DND-41 (cell line): ENCODE measurements at regions not wholly inside any gene's neighbourhood (a gene's known extent, or its start where the extent isn't known, plus 50 kb on each side); places are given as distances from the start of the nearest gene placed in this dataset.

Experiments used
- ATAC-seq: fragments of 200-7000 bp; cut with Tn5 transposase; 3 replicates; pipeline ENCODE4 v1.9.1; 2021; ENCODE audit warnings: low read depth; ENCODE audit not compliant: insufficient read depth
- DNase-seq: peaks from one replicate; pipeline ENCODE4 v3.0.0-alpha.2; 2020
- H2AFZ ChIP-seq: 2 replicates; pipeline ENCODE4 v1.6.0; 2012; ENCODE audit warnings: low read depth, low read length
- H3K27ac ChIP-seq: 2 replicates; pipeline ENCODE4 v1.5.1; 2012; ENCODE audit warnings: low read length, inconsistent platforms
- H3K27me3 ChIP-seq: fragments of 200-600 bp; sonication (generic); 2 replicates; pipeline ENCODE4 v1.6.0; 2012; ENCODE audit warnings: low read length, mild to moderate bottlenecking, inconsistent platforms; ENCODE audit not compliant: insufficient read depth, poor library complexity
- H3K36me3 ChIP-seq: 2 replicates; pipeline ENCODE4 v1.5.1; 2012; ENCODE audit warnings: low read length, inconsistent platforms; ENCODE audit not compliant: insufficient read depth
- H3K4me1 ChIP-seq: 2 replicates; pipeline ENCODE4 v1.5.1; 2012; ENCODE audit warnings: mild to moderate bottlenecking, low read length; ENCODE audit not compliant: insufficient read depth
- H3K4me2 ChIP-seq: 2 replicates; pipeline ENCODE4 v1.6.0; 2012; ENCODE audit warnings: mild to moderate bottlenecking, moderate library complexity, low read length, inconsistent platforms; ENCODE audit not compliant: insufficient read depth
- H3K4me3 ChIP-seq, 2 experiments: fragments of 200-600 bp in 1 of 2; shearing (Covaris generic) in 1 of 2; 2 replicates each; pipeline ENCODE4 v1.5.1; 2012 to 2016; ENCODE audit warnings: inconsistent platforms in 2 of 2, low read length in 2 of 2, mild to moderate bottlenecking in 2 of 2, low read depth in 1 of 2, moderate library complexity in 1 of 2
- H3K79me2 ChIP-seq: 2 replicates; pipeline ENCODE4 v1.6.0; 2012; ENCODE audit warnings: low read length, inconsistent platforms; ENCODE audit not compliant: insufficient read depth
- H3K9ac ChIP-seq: 2 replicates; pipeline ENCODE4 v1.6.0; 2012; ENCODE audit warnings: low read depth, mild to moderate bottlenecking, inconsistent platforms, low read length, moderate library complexity
- H3K9me3 ChIP-seq: 2 replicates; pipeline ENCODE4 v1.5.1; 2012; ENCODE audit warnings: low read length, moderate library complexity, mild to moderate bottlenecking, inconsistent platforms; ENCODE audit not compliant: insufficient read depth, severe bottlenecking
- H4K20me1 ChIP-seq: 2 replicates; pipeline ENCODE4 v1.6.0; 2012; ENCODE audit warnings: low read length; ENCODE audit not compliant: insufficient read depth
- CTCF ChIP-seq: IDR thresholded peaks from 2 replicates; pipeline ENCODE4 v1.5.1; 2012; ENCODE audit warnings: borderline replicate concordance, low read length, moderate library complexity, mild to moderate bottlenecking; ENCODE audit not compliant: poor library complexity, severe bottlenecking; ENCODE audit errors: extremely low read depth
- EZH2 ChIP-seq: IDR thresholded peaks from 3 replicates; pipeline ENCODE4 v1.6.1; 2012; ENCODE audit warnings: borderline replicate concordance, low read depth, mild to moderate bottlenecking, moderate library complexity, low read length, inconsistent platforms; ENCODE audit not compliant: severe bottlenecking

GRCh38 chr7:114087653-114088469 is 169.1 kb upstream of the PPP1R3A start:
- H3K27ac ChIP-seq: no peak overlapping the region
- H3K4me2 ChIP-seq: no peak overlapping the region

GRCh38 chr7:114086914-114087652 is 168.3 kb upstream of the PPP1R3A start:
- DNase-seq (no peak), ATAC-seq (no peak)
- Histone ChIP-seq H3K9ac (no peak overlapping the region), H3K27me3 (no peaks in the 10 kb centered on the region), H3K4me1 (peaks cover 2% of the 10 kb centered on the region; the same call in 1 of the 2 replicates), H2AFZ (no peak overlapping the region), H3K4me3 (no peak overlapping the region), H3K36me3 (no peaks in the 10 kb centered on the region), H3K4me2 (no peak overlapping the region), H4K20me1 (no peaks in the 10 kb centered on the region), H3K9me3 (no peaks in the 10 kb centered on the region), H3K27ac (no peak overlapping the region), H3K79me2 (no peaks in the 10 kb centered on the region)
- TF ChIP-seq CTCF: no peak
- no peak for TF ChIP-seq EZH2

More at GRCh38 chr7:114087653-114088469, 169.1 kb upstream of the PPP1R3A start:
- Histone ChIP-seq H2AFZ (no peak overlapping the region), H3K36me3 (no peaks in the 10 kb centered on the region), H3K4me3 (no peak overlapping the region), H3K79me2 (no peaks in the 10 kb centered on the region), H3K9ac (no peak overlapping the region), H4K20me1 (no peaks in the 10 kb centered on the region), H3K4me1 (no peaks in the 10 kb centered on the region), H3K27me3 (no peaks in the 10 kb centered on the region), H3K9me3 (no peaks in the 10 kb centered on the region)
- TF ChIP-seq EZH2: no peak
- TF ChIP-seq CTCF: no peak
- ATAC-seq (no peak), DNase-seq (no peak)

GRCh38 chr7:114086537-114086913 is 167.7 kb upstream of the PPP1R3A start:
- no peaks in the 10 kb centered on the region for H3K79me2 ChIP-seq
- H3K9me3 ChIP-seq: no peaks in the 10 kb centered on the region
- H3K27me3 ChIP-seq: no peaks in the 10 kb centered on the region
- no peaks in the 10 kb centered on the region for H3K36me3 ChIP-seq
- no peaks in the 10 kb centered on the region for H4K20me1 ChIP-seq
- H3K9ac ChIP-seq: no peak overlapping the region
- H2AFZ ChIP-seq: no peak overlapping the region
- DNase-seq (no peak), ATAC-seq (no peak)
- no peak overlapping the region for H3K27ac ChIP-seq
- no peak overlapping the region for H3K4me2 ChIP-seq
- no peak overlapping the region for H3K4me3 ChIP-seq
- TF ChIP-seq CTCF (no peak), EZH2 (no peak)
- H3K4me1 ChIP-seq: peaks cover 3% of the 10 kb centered on the region; the same call in 1 of the 2 replicates
